Choroid plexus epithelial cell (primary cell): ENCODE measurements at regions not wholly inside any gene's neighbourhood (a gene's known extent, or its start where the extent isn't known, plus 50 kb on each side); places are given as distances from the start of the nearest gene placed in this dataset.

ENCODE experiments used
- DNase-seq: peaks from one replicate; pipeline ENCODE4 v3.0.0-alpha.2; 2010; ENCODE audit warnings: low read depth
- H3K4me3 ChIP-seq: 2 replicates; pipeline ENCODE4 v1.5.1; 2011; ENCODE audit warnings: low read depth, mild to moderate bottlenecking, control low read depth, low read length, moderate library complexity
- CTCF ChIP-seq: conservative IDR thresholded peaks from 2 replicates; pipeline ENCODE4 v1.5.1; 2011; ENCODE audit warnings: low read depth, mild to moderate bottlenecking, control low read depth, inconsistent platforms, low read length, moderate library complexity

GRCh38 chr3:124213641-124214040 lies 221.7 kb upstream of the ROPN1 start:
- DNase-seq, result no peak
- H3K4me3 ChIP-seq, result no peak overlapping the region
- TF ChIP-seq CTCF, result no peak

GRCh38 chr3:124217542-124217941 lies 225.6 kb upstream of the ROPN1 start:
- no peak overlapping the region for H3K4me3 ChIP-seq
- peak; percentile 85 for DNase-seq
- no peak for TF ChIP-seq CTCF

GRCh38 chr3:124221422-124221821 lies 229.5 kb upstream of the ROPN1 start:
- TF ChIP-seq CTCF, result no peak
- DNase-seq, result no peak
- no peak overlapping the region for H3K4me3 ChIP-seq

- no peak overlapping the region for H3K4me3 ChIP-seq
- DNase-seq, result no peak
- no peak for TF ChIP-seq CTCF
These were observed 231.9 kb upstream of the ROPN1 start for GRCh38 chr3:124223853-124224252.

- no peak overlapping the region for H3K4me3 ChIP-seq
- no peak for TF ChIP-seq CTCF
- no peak for DNase-seq
These were observed 235.3 kb upstream of the ROPN1 start for GRCh38 chr3:124227150-124227630.

- no peak for TF ChIP-seq CTCF
- DNase-seq, result no peak
- H3K4me3 ChIP-seq, result no peak overlapping the region
These were observed 237.5 kb upstream of the ROPN1 start for GRCh38 chr3:124229420-124229819.

GRCh38 chr3:124229836-124230235 lies 237.9 kb upstream of the ROPN1 start:
- TF ChIP-seq CTCF, result no peak
- DNase-seq, result no peak
- H3K4me3 ChIP-seq, result no peak overlapping the region
